DMS53 (cell line): ENCODE measurements at regions not wholly inside any gene's neighbourhood (a gene's known extent, or its start where the extent isn't known, plus 50 kb on each side); places are given as distances from the start of the nearest gene placed in this dataset.
"Not testable (repeated sequence)": the region's sequence is repeated elsewhere in the genome, so short reads cannot be mapped to it uniquely, and the experiment has no call there.

ENCODE experiments used
- DNase-seq: peaks from one replicate; lab custom pipeline; 2025; lab: John Stamatoyannopoulos, UW

DNA sequence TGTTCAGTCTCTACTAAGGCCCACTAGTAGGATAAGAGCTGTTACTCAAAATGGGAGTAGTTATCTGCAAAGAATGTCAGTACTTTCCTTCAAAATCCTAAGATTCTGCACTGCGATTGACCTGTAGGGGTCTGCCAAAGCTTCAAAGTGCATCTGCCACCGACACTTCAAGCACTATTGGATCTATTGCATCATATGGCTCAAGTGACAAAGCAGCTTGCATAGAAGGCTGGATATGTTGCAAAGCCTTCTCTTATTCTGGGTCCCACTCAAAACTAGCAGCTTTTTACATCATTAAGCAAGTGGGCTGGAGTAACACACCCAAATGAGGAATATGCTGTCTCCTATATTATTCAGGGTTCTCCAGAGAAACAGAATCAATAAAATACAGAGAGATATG is 115.4 kb upstream of the EMCN start:
- no peak for DNase-seq

DNA sequence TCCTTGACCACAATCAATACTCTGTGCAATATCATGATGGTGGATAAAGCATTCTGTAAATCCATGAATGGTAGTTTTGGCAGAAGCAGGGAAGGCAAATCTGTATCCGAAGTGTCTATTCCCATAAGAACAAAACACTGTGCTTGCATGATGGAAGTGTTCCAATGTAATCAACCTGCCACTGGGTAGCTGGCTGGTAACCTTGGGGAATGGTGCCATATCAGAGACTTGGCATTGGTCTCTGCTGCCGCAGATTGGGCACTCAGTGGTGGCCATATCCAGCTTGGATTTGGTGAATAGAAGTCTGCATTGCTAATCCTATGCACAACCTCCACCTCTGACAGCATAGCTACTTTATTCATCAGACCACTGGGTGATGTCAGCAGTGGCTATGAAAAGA is 114.3 kb upstream of the EMCN start:
- no peak for DNase-seq

DNA sequence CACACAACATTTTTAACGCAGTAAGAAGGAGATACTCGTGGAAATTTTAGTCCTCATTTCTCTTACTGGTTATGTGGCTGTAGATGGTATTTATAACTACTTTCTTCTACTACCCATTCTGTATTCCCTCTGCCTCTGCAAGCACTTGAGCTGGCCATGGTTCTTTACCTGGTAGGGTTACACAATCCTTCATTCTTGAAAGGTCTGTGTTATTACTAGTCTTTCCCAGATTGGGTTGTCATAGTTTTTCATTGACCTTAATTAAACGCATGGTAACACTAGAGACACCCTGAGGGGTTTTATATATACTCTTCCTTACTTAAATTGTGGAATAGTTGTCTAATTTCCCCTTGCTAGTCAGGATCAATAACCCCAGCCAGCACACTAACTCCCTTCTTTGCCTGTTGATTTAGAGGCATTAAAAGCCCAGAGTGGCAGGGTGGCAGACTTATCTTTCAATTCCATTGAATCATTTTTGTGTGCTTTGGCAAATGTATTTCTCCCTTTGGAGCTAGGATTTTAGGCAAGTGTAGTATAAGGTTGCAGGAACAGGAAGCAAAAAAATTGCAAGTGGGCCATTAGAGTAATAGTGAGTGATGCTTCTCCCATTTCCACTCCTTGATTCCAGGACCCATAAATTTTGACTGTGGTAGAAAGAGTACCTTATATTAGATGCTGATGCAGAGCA is 113.6 kb upstream of the EMCN start:
- no peak for DNase-seq

DNA sequence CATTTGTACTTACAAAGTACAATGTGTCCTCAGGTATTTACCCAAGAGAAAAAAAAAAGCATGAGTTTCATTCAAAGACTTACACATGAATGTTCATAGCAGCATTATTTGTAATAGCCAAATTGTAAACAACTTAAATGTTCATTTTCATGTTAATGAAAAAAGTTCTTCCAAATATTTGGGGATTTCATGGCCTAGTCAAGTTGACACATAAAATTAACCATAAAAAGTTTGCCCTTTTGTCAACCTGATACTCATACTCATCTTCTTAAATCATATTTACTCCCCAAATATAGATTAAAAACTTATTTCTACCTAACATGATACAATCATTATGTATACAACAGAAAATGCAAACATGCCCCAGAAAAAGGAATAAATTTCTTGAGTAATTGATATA is 112.5 kb upstream of the EMCN start:
- no peak for DNase-seq

DNA sequence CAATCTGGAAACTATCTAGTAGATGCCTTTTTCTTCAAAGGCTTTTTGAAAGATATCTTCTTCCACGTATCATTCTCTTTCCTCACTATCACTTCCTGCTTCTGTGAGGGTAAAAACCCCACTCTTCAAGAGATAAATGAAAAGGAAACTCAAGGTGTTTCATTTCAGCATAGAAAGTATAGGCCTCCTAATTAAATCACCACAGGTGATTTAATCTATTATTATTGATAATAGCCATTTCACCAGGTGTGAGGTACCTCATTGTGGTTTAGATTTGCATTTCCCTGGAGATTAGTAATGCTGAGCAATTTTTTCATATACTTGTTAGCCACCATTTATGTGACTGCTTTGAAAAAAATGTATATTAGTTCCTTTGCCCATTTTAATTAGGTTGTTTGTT is 92.0 kb upstream of the EMCN start:
- no peak for DNase-seq

DNA sequence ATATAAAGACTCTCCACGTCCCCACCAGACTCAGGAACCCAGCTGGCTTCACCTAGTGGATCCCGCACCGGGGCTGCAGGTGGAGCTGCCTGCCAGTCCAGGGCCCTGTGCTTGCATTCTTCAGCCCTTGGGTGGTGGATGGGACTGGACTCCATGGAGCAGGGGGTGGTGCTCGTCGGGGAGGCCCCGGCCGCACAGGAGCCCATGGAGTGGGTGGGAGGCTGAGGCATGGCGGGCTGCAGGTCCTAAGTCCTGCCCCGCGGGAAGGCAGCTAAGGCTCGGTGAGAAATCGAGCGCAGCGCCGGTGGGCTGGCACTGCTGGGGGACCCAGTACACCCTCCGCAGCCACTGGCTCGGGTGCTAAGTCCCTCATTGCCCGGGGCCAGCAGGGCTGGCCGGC is 90.8 kb upstream of the EMCN start:
- not testable (repeated sequence) for DNase-seq

DNA sequence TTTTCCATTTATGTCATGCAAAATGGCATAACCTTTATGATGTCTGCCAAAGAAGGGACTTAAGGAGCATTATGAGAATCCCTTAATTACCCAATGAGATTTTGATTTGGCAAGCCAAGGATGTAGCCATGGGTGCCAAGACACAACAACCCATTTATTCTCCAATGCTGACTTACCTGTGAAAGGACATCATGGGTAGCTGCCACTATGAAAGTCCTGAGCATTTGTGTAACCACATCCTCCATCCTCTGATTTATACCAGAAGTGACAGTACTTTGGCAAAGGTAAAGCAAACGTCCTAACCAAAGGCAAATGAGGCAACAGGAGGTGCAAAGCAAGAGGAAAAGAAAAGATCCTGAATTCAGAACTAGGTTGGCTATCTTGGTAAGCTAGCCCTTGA is 87.3 kb upstream of the EMCN start:
- no peak for DNase-seq

DNA sequence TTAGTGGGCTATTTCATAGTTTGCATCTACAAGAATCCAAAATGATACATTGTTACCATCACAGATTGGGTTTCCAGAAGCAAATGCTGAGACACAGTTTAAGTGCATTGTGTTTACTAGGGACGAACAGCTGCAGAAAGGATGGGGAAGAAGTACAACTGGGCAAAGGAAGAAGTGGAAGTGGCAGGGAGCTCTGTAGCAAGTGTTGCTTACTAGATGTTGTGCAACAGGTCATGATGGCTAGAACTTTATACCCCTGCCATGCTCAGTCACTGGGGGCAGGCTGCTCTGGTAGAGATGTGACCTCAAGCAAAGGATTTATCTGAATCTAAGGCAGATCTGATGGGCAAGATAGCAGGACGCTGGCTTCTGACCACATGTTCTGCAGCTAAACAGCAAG is 76.1 kb upstream of the EMCN start:
- no peak for DNase-seq

DNA sequence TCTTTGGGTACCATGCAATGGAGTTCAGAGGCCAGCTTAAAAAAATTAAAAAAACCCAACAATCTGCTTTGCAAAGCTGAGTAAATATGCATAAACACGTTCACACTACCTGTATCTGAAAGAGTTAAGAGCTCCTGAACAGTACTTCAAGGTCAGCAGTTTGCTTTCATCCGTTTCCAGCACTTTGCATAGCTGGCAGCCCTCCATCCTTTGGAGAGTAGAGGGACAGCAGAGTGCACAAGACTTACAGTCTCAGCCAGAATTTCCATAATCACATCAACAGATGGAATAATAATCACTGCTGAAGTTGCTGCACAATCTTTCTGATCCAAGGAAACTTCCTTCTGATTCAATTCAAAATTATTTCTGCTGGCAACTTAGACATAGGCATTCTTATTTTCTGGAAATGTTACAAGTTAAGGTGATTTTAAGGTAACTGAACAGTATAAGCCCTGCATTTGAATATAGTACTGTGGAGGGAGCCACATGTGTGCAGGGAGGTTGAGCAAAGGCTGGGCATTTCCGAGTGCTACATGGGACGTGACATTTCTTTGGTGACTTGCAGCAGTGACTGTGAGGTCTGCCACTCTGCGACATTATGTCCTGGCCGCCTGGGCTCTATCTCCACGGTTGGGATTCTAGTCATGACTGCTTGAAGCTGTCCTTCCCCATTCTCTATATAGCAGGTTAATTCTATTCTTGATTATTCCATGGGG is 73.5 kb upstream of the EMCN start:
- DNase-seq: peak; percentile 70

DNA sequence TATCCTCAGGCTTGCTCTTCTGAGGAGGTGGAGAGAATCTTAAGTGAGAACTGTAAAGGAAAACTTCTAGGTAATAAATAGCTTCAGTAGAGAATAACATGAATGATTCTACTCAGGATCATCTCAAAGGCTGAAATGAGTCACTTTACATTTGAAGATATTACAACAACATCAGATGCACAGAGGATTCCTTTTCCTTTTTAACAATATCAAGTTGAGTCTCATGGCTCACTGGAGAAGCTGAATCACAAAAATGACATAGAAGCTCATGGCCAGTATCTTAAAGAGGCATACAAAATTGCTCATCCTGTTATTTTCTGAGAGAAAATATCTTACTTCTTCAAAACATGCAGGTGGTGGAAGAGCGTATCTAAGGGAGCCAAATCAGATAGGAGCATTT is 72.5 kb upstream of the EMCN start:
- DNase-seq: peak; percentile 1

DNA sequence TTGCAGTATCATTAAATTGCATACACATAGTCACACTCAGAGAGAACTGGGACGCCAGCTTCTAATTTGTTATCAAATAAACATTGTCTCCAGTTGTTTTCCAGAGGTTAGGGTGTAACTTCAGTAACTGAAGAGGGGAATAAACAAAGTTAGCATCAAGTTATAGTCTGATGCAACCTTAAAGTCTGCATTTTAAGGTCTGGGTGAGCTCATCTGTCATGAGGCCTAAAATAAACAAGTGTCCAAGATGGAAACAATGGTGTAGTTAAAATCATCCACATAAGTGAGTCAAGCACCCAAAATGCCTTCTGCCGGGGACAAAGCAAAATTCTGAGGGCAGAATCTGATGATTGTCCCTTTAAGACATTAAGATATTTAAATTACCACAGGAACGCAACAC is 70.3 kb upstream of the EMCN start:
- no peak for DNase-seq

DNA sequence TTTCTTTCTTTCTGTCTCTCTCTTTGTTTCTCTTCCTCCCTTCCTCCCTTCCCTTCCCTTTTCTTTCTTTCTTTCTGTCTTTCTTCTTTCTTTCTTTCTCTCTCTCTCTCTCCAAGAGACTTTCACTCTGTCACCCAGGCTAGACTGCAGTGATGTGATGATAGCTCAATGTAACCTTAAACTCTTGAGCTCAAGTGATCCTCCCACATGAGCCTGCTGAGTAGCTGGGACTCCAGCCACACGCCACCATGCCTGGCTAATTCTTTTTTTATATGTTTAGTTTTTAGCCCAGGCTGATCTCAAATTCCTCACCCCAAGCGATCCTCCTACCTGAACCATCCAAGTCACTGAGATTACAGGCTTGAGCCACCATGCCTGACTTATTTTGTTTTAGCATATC is 64.3 kb upstream of the EMCN start:
- peak; percentile 6 for DNase-seq

DNA sequence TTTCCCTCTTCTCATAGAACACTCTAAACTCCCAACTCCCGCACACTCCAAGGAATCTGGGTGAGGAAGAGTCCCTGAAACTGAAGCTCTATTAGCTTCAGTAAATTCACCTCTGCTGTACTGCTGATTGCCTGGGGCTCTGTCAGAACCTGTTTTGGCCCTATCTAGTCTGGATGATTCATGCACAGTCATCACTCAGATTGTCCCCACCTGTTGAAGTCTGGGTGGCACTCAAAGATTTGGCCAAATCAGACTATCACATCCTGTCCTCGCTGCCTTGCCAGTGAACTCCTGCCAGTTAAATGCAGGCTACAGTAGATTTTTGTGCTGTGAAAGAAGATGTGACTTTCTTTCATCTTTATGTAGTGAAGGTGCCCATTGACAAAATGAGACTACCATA is 63.5 kb upstream of the EMCN start:
- DNase-seq: peak; percentile 64

DNA sequence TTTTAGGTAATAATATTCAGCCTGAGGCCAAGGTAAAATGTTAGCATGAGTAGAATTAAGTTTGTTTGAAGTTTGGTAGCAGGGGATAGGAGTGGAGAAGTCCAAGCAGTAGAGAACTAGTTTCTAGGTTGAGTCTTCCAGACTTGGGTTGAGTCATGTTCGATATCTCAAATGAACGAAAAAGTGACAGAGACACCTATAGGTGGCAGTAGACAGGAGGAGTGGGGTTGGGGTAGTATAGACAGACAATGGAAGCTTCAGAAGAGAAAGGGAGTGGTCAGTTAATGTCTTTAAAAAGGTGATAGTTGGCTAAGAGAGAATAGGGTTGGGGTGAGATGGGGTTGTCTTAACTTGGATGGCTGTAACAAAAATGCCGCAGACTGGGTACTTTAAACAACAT is 58.7 kb upstream of the EMCN start:
- peak; percentile 17 for DNase-seq

DNA sequence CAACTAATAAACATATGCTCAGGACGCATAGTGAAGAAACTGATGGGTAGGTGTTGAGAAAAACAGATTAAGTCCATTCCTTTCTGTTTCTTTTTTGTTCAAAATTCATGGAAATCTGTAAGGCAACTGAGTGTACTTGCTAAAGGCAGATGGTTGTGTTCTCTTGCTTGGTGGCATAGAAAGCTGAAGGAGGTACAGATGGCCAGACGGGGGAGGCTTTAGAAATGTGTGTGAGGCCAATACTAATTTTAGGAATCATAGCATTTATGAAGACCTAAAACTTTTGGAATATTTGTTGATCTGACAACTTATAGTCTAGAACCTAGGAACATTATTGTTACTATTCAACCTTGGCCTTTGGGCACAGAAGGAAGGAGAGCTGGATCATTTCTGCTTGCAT is 56.8 kb upstream of the EMCN start:
- DNase-seq: no peak

DNA sequence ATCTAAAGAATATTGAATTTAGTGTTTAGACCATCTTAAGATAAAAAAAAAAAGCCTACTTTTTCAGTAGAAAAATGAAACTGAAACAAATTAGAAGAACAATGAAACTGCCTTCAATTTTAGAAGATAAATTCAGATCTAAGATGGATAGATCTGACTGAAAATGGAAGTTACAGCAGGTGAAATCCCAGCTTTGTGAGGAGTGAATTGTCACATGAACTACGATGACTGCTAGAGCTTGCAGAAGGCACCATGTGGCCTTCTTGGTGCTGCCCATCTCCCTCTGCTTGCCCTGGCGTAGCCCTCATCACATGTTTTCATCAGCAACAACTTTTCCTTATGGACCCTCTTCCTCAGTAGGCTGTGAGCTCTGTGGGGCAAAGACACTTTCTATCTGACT is 51.4 kb upstream of the EMCN start:
- DNase-seq: no peak
